Thoracic aorta (tissue), 2 donors: ENCODE measurements at regions not wholly inside any gene's neighbourhood (a gene's known extent, or its start where the extent isn't known, plus 50 kb on each side); places are given as distances from the start of the nearest gene placed in this dataset.

Experiments used
- ATAC-seq: fragments of 150-250 bp; one replicate; pipeline ENCODE4 v1.8.0; 2017; ENCODE audit warnings: low read depth; ENCODE audit not compliant: insufficient number of reproducible peaks, low FRiP score
- DNase-seq: peaks from one replicate; pipeline ENCODE4 v3.0.0-alpha.2; 2020; ENCODE audit warnings: low spot score
- H3K27ac ChIP-seq, 2 donors: fragments of 200-600 bp; sonication (generic); 1 replicate in 1 of 2; 2 replicates in 1 of 2; pipeline ENCODE4 v1.5.1; 2016; ENCODE audit warnings: mild to moderate bottlenecking in 2 of 2, moderate library complexity in 2 of 2
- H3K27me3 ChIP-seq: fragments of 200-600 bp; sonication (generic); replicated peaks from 2 replicates; pipeline ENCODE4 v1.6.0; 2016; ENCODE audit warnings: mild to moderate bottlenecking; ENCODE audit not compliant: insufficient read depth
- H3K36me3 ChIP-seq: fragments of 200-600 bp; sonication (generic); one replicate; pipeline ENCODE4 v1.5.1; 2016
- H3K4me1 ChIP-seq, 2 donors: fragments of 200-600 bp; sonication (generic); 1 replicate in 1 of 2; 2 replicates in 1 of 2; pipeline versions ENCODE4 v1.5.1 to v1.6.0; 2016; ENCODE audit warnings: low read depth in 2 of 2, mild to moderate bottlenecking in 1 of 2; ENCODE audit not compliant: control insufficient read depth in 1 of 2
- H3K4me3 ChIP-seq: fragments of 200-600 bp; sonication (generic); 2 replicates; pipeline ENCODE4 v1.5.1; 2016; ENCODE audit warnings: mild to moderate bottlenecking
- H3K9me3 ChIP-seq: fragments of 200-600 bp; sonication (generic); 2 replicates; pipeline ENCODE4 v1.5.1; 2016
- CTCF ChIP-seq: fragments of 200-600 bp; sonication (generic); IDR thresholded peaks from one replicate; pipeline ENCODE4 v1.5.1; 2019; ENCODE audit warnings: antibody characterized with exemption

- Histone ChIP-seq H3K27ac (no peak overlapping the region), H3K4me3 (no peak overlapping the region), H3K27me3 (no peaks in the 10 kb centered on the region), H3K36me3 (no peaks in the 10 kb centered on the region), H3K9me3 (no peaks in the 10 kb centered on the region), H3K4me1 (no peaks in the 10 kb centered on the region)
- DNase-seq (no peak), ATAC-seq (no peak)
- no peak for TF ChIP-seq CTCF
Observed at GRCh38 chr14:37992499-37992898, 215.2 kb upstream of the SSTR1 start.

- ATAC-seq: no peak
- H3K36me3 ChIP-seq: no peaks in the 10 kb centered on the region
- H3K4me3 ChIP-seq: no peak overlapping the region
Observed at GRCh38 chr14:37994846-37995372, 212.8 kb upstream of the SSTR1 start.

GRCh38 chr14:37997017-37997416 lies 210.7 kb upstream of the SSTR1 start:
- Histone ChIP-seq H3K27ac (no peak overlapping the region), H3K9me3 (no peaks in the 10 kb centered on the region), H3K36me3 (no peaks in the 10 kb centered on the region), H3K27me3 (no peaks in the 10 kb centered on the region), H3K4me3 (no peak overlapping the region), H3K4me1 (no peaks in the 10 kb centered on the region)
- no peak for ATAC-seq
- DNase-seq: no peak
- no peak for TF ChIP-seq CTCF

More at GRCh38 chr14:37994846-37995372, 212.8 kb upstream of the SSTR1 start:
- H3K4me1 ChIP-seq: no peaks in the 10 kb centered on the region
- no peak for TF ChIP-seq CTCF
- no peaks in the 10 kb centered on the region for H3K9me3 ChIP-seq
- no peak for DNase-seq
- H3K27ac ChIP-seq: no peak overlapping the region
- H3K27me3 ChIP-seq: no peaks in the 10 kb centered on the region

GRCh38 chr14:38000340-38000739 lies 207.4 kb upstream of the SSTR1 start:
- Histone ChIP-seq H3K4me3 (no peak overlapping the region), H3K9me3 (no peaks in the 10 kb centered on the region), H3K36me3 (no peaks in the 10 kb centered on the region), H3K27me3 (no peaks in the 10 kb centered on the region), H3K27ac (no peak overlapping the region), H3K4me1 (no peaks in the 10 kb centered on the region)
- DNase-seq: no peak
- no peak for ATAC-seq
- TF ChIP-seq CTCF: no peak

GRCh38 chr14:38001501-38001900 lies 206.2 kb upstream of the SSTR1 start:
- Histone ChIP-seq H3K9me3 (no peaks in the 10 kb centered on the region), H3K4me3 (no peak overlapping the region), H3K27ac (no peak overlapping the region), H3K4me1 (no peaks in the 10 kb centered on the region), H3K36me3 (no peaks in the 10 kb centered on the region), H3K27me3 (no peaks in the 10 kb centered on the region)
- no peak for ATAC-seq
- DNase-seq: no peak
- no peak for TF ChIP-seq CTCF
